ENCODE measurements at regions not wholly inside any gene's neighbourhood (a gene's known extent, or its start where the extent isn't known, plus 50 kb on each side); places are given as distances from the start of the nearest gene placed in this dataset.

DNA sequence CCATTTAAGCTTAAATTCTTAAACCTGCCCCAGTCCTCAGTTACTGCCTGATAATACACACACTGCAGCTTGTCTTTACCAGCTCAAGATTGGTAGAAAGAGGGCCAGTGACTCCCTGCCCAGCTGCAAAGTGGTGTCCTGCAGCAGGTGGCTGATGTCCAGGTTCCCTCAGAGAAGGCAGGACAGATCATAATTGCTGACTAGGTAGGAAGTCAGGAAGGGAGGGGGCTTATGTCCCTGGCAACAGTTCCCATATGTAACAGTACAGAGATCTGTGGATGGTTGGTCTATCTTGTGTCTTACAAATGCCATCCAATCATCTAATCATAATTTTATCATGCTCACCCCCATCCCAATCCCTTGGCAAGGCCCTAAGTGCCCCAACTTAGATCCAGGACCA lies 492.1 kb upstream of the PPP2R3A start:
- Histone ChIP-seq H3K9ac (ENCODE audit: low read depth in 1 of 2, low read length in 2 of 2) (no peak overlapping the region), H3K4me3 (ENCODE audit: low read depth in 1 of 3, low read length in 3 of 3) (no peak overlapping the region), H3K27ac (ENCODE audit: low read depth in 1 of 2, low read length in 2 of 2) (no peak overlapping the region), H3K27me3 (ENCODE audit: control insufficient read depth in 4 of 4, insufficient read depth in 4 of 4, low read length in 3 of 4) (peaks cover 0 to 2% (median 0%) of the 10 kb centered on the region in 4 donors), H3K9me3 (ENCODE audit: control insufficient read depth in 4 of 4, low read length in 3 of 4) (peaks cover 0 to 3% (median 0%) of the 10 kb centered on the region in 4 donors), H3K36me3 (ENCODE audit: control insufficient read depth in 4 of 4, insufficient read depth in 3 of 4, low read depth in 1 of 4, low read length in 3 of 4) (no peaks in the 10 kb centered on the region), H3K4me1 (ENCODE audit: control insufficient read depth in 4 of 4, insufficient read depth in 4 of 4, low read length in 3 of 4) (no peaks in the 10 kb centered on the region)
- DNase-seq (ENCODE audit: low spot score) = no peak
- TF ChIP-seq, protein P1, sequence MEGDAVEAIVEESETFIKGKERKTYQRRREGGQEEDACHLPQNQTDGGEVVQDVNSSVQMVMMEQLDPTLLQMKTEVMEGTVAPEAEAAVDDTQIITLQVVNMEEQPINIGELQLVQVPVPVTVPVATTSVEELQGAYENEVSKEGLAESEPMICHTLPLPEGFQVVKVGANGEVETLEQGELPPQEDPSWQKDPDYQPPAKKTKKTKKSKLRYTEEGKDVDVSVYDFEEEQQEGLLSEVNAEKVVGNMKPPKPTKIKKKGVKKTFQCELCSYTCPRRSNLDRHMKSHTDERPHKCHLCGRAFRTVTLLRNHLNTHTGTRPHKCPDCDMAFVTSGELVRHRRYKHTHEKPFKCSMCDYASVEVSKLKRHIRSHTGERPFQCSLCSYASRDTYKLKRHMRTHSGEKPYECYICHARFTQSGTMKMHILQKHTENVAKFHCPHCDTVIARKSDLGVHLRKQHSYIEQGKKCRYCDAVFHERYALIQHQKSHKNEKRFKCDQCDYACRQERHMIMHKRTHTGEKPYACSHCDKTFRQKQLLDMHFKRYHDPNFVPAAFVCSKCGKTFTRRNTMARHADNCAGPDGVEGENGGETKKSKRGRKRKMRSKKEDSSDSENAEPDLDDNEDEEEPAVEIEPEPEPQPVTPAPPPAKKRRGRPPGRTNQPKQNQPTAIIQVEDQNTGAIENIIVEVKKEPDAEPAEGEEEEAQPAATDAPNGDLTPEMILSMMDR (IDR thresholded peaks at IDR 0.05; ENCODE audit: low read depth, low read length, missing input control) = no peak
- TF ChIP-seq NR2F2 (IDR thresholded peaks at IDR 0.05) = no peak
- TF ChIP-seq GABPA (IDR thresholded peaks at IDR 0.05 in 1 of 2, conservative IDR thresholded peaks at IDR 0.05 in 1 of 2) = no peak
- TF ChIP-seq HNF4A (conservative IDR thresholded peaks at IDR 0.05) = no peak
- TF ChIP-seq FOXA2 (IDR thresholded peaks at IDR 0.05) = no peak
- TF ChIP-seq HNF4G (IDR thresholded peaks at IDR 0.05) = no peak
- TF ChIP-seq RAD21 (IDR thresholded peaks at IDR 0.05) = no peak
- TF ChIP-seq, protein P2, sequence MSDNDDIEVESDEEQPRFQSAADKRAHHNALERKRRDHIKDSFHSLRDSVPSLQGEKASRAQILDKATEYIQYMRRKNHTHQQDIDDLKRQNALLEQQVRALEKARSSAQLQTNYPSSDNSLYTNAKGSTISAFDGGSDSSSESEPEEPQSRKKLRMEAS (IDR thresholded peaks at IDR 0.05) = no peak
- TF ChIP-seq, protein P3, sequence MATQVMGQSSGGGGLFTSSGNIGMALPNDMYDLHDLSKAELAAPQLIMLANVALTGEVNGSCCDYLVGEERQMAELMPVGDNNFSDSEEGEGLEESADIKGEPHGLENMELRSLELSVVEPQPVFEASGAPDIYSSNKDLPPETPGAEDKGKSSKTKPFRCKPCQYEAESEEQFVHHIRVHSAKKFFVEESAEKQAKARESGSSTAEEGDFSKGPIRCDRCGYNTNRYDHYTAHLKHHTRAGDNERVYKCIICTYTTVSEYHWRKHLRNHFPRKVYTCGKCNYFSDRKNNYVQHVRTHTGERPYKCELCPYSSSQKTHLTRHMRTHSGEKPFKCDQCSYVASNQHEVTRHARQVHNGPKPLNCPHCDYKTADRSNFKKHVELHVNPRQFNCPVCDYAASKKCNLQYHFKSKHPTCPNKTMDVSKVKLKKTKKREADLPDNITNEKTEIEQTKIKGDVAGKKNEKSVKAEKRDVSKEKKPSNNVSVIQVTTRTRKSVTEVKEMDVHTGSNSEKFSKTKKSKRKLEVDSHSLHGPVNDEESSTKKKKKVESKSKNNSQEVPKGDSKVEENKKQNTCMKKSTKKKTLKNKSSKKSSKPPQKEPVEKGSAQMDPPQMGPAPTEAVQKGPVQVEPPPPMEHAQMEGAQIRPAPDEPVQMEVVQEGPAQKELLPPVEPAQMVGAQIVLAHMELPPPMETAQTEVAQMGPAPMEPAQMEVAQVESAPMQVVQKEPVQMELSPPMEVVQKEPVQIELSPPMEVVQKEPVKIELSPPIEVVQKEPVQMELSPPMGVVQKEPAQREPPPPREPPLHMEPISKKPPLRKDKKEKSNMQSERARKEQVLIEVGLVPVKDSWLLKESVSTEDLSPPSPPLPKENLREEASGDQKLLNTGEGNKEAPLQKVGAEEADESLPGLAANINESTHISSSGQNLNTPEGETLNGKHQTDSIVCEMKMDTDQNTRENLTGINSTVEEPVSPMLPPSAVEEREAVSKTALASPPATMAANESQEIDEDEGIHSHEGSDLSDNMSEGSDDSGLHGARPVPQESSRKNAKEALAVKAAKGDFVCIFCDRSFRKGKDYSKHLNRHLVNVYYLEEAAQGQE (IDR thresholded peaks at IDR 0.05) = no peak
- no peak for TF ChIP-seq RXRA (IDR thresholded peaks at IDR 0.05)
- TF ChIP-seq JUND (IDR thresholded peaks at IDR 0.05) = no peak
- TF ChIP-seq, protein P4, sequence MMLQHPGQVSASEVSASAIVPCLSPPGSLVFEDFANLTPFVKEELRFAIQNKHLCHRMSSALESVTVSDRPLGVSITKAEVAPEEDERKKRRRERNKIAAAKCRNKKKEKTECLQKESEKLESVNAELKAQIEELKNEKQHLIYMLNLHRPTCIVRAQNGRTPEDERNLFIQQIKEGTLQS (IDR thresholded peaks at IDR 0.05) = no peak
- TF ChIP-seq TAF1 (conservative IDR thresholded peaks at IDR 0.05) = no peak

DNA sequence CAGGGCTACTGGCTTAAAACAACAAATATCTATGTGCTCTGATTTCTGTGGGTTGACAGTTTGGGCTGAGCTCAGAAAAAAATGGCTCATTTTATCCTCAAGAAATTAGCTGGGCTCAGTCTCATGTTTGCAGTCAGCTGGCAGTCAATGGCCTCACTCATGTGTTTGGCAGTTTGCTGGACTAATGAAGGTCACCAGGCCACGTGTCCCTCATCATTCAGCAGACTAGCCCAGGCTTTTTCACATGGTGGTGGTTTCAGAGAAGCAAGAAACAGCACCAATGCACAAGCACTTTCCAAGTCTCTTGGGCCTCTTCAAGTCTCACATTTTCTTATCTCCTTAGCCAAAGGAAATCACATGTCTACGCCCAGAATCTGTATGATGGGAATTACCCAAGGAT lies 478.3 kb upstream of the PPP2R3A start:
- TF ChIP-seq, protein P1 (IDR thresholded peaks at IDR 0.05; ENCODE audit: low read depth, low read length, missing input control) = no peak
- TF ChIP-seq RAD21 (IDR thresholded peaks at IDR 0.05) (no peak), TAF1 (conservative IDR thresholded peaks at IDR 0.05) (no peak), HNF4A (conservative IDR thresholded peaks at IDR 0.05) (no peak), JUND (IDR thresholded peaks at IDR 0.05) (no peak)
- TF ChIP-seq, protein P2 (IDR thresholded peaks at IDR 0.05) = no peak
- Histone ChIP-seq H3K27ac (ENCODE audit: low read depth in 1 of 2, low read length in 2 of 2) (no peak overlapping the region), H3K4me1 (ENCODE audit: control insufficient read depth in 4 of 4, insufficient read depth in 4 of 4, low read length in 3 of 4) (no peaks in the 10 kb centered on the region), H3K9ac (ENCODE audit: low read depth in 1 of 2, low read length in 2 of 2) (no peak overlapping the region), H3K27me3 (ENCODE audit: control insufficient read depth in 4 of 4, insufficient read depth in 4 of 4, low read length in 3 of 4) (no peaks in the 10 kb centered on the region), H3K36me3 (ENCODE audit: control insufficient read depth in 4 of 4, insufficient read depth in 3 of 4, low read depth in 1 of 4, low read length in 3 of 4) (no peaks in the 10 kb centered on the region), H3K4me3 (ENCODE audit: low read depth in 1 of 3, low read length in 3 of 3) (no peak overlapping the region), H3K9me3 (ENCODE audit: control insufficient read depth in 4 of 4, low read length in 3 of 4) (no peaks in the 10 kb centered on the region)
- 62% methylated on average over 2 of the region's 2 CpGs for WGBS
- DNase-seq (ENCODE audit: low spot score) = no peak

Measured in liver (tissue), 8 donors.